BJ (cell line): ENCODE measurements at regions not wholly inside any gene's neighbourhood (a gene's known extent, or its start where the extent isn't known, plus 50 kb on each side); places are given as distances from the start of the nearest gene placed in this dataset.

Experiments used
- CTCF ChIA-PET: fragments of 350-600 bp; formaldehyde crosslinking; extraction: SDS; loops from one replicate; lab custom pipeline; 2021; ENCODE audit warnings: antibody characterized with exemption, inconsistent platforms; lab: Yijun Ruan, JAX
- POLR2A ChIA-PET: fragments of 300-600 bp; sonication (Branson Sonifier 250); formaldehyde crosslinking; extraction: SDS; loops from one replicate; lab custom pipeline; 2021; ENCODE audit warnings: antibody characterized with exemption; lab: Charles Lee
- DNase-seq: peaks from one replicate; pipeline ENCODE4 v3.0.0-alpha.2; 2011; ENCODE audit warnings: low read depth
- H3K27me3 ChIP-seq: 2 replicates; pipeline ENCODE4 v1.6.0; 2011; ENCODE audit warnings: low read length; ENCODE audit not compliant: control insufficient read depth, insufficient read depth
- H3K36me3 ChIP-seq: 2 replicates; pipeline ENCODE4 v1.5.1; 2011; ENCODE audit warnings: low read length; ENCODE audit not compliant: control insufficient read depth, insufficient read depth
- H3K4me3 ChIP-seq: 2 replicates; pipeline ENCODE4 v1.5.1; 2011; ENCODE audit warnings: low read depth, mild to moderate bottlenecking, control low read depth, low read length
- TF ChIP-seq, protein P1 (sequence below): IDR thresholded peaks from 2 replicates; pipeline ENCODE4 v1.5.1; 2011; ENCODE audit warnings: low read depth, mild to moderate bottlenecking, control low read depth, inconsistent platforms, low read length, moderate library complexity; ENCODE audit not compliant: insufficient read depth

DNA sequence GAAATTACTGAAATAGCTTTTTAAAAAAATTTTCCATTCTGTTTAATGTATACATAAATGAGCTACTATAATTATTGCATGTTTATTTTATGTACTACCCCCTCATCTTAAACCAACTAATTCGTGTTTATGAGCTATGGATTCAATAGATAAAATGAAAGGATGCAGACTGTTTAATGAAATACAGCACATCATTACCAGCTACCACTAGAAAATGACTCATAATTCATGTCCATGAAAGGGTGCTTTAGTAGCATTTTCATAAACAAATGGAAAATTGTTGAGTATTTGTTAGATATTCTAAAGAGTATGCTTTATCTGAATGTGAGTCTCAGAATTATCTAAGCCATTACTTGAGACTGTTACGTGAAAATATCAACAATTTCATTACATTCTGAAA is 1590.1 kb downstream of the HACE1 start:
- no peak overlapping the region for H3K4me3 ChIP-seq
- H3K36me3 ChIP-seq: no peaks in the 10 kb centered on the region
- ChIA-PET POLR2A (no interaction called here), CTCF (no interaction called here)
- no peaks in the 10 kb centered on the region for H3K27me3 ChIP-seq
- no peak for DNase-seq
- TF ChIP-seq, protein P1, sequence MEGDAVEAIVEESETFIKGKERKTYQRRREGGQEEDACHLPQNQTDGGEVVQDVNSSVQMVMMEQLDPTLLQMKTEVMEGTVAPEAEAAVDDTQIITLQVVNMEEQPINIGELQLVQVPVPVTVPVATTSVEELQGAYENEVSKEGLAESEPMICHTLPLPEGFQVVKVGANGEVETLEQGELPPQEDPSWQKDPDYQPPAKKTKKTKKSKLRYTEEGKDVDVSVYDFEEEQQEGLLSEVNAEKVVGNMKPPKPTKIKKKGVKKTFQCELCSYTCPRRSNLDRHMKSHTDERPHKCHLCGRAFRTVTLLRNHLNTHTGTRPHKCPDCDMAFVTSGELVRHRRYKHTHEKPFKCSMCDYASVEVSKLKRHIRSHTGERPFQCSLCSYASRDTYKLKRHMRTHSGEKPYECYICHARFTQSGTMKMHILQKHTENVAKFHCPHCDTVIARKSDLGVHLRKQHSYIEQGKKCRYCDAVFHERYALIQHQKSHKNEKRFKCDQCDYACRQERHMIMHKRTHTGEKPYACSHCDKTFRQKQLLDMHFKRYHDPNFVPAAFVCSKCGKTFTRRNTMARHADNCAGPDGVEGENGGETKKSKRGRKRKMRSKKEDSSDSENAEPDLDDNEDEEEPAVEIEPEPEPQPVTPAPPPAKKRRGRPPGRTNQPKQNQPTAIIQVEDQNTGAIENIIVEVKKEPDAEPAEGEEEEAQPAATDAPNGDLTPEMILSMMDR: no peak

GRCh38 chr6:103268335-103268734 is 1591.4 kb downstream of the HACE1 start:
- ChIA-PET CTCF (no interaction called here), POLR2A (no interaction called here)
- H3K4me3 ChIP-seq: no peak overlapping the region
- TF ChIP-seq, protein P1: no peak
- no peaks in the 10 kb centered on the region for H3K36me3 ChIP-seq
- no peak for DNase-seq
- no peaks in the 10 kb centered on the region for H3K27me3 ChIP-seq

DNA sequence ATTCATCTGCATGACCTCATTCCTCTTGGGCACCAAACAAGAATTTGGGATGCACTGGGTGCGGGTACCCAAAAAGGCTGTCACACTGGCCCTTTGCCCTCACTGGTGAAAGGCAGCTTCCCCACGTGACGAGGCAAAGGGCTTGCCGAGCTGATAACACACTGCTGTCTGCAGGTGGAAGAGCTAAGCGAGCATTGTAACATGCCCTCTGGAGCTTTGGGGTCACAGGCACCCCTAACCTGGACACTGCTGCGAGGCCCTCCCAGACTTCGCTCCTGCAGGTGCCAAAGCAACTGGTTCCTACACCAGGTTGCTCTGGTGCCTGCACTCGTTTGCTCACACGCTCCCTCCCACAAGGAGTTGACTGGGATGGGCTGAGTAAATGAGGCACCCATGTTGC is 1595.7 kb downstream of the HACE1 start:
- CTCF ChIA-PET: no interaction called here
- no peaks in the 10 kb centered on the region for H3K36me3 ChIP-seq
- POLR2A ChIA-PET: no interaction called here
- no peaks in the 10 kb centered on the region for H3K27me3 ChIP-seq
- DNase-seq: no peak
- TF ChIP-seq, protein P1: no peak
- H3K4me3 ChIP-seq: no peak overlapping the region

GRCh38 chr6:103255132-103255531 is 1604.6 kb downstream of the HACE1 start:
- no peaks in the 10 kb centered on the region for H3K36me3 ChIP-seq
- TF ChIP-seq, protein P1: no peak
- no peaks in the 10 kb centered on the region for H3K27me3 ChIP-seq
- CTCF ChIA-PET: no interaction called here
- DNase-seq: no peak
- no peak overlapping the region for H3K4me3 ChIP-seq
- POLR2A ChIA-PET: no interaction called here

DNA sequence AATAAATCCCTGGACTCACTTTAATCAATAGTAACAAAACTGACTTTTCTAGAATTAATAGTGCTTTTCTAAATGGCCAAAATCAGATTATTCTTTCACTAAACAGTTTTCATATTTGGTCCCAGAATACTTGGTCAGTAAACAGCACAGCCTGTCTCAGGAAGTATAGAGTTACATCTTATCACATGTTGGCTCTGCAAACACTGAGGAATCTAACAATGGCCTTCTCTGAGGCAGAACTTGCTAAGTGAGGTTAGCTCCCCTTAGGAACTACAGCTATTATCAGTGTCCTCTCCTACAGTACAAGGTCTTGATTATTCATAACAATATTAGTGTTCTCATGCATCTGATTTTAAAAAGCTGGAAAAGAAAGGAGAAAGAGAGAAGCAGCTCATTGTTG is 1622.8 kb downstream of the HACE1 start:
- ChIA-PET CTCF (no interaction called here), POLR2A (no interaction called here)
- Histone ChIP-seq H3K27me3 (no peaks in the 10 kb centered on the region), H3K4me3 (no peak overlapping the region), H3K36me3 (no peaks in the 10 kb centered on the region)
- DNase-seq: no peak
- TF ChIP-seq, protein P1: no peak
